ENCODE measurements at regions not wholly inside any gene's neighbourhood (a gene's known extent, or its start where the extent isn't known, plus 50 kb on each side); places are given as distances from the start of the nearest gene placed in this dataset.

DNA sequence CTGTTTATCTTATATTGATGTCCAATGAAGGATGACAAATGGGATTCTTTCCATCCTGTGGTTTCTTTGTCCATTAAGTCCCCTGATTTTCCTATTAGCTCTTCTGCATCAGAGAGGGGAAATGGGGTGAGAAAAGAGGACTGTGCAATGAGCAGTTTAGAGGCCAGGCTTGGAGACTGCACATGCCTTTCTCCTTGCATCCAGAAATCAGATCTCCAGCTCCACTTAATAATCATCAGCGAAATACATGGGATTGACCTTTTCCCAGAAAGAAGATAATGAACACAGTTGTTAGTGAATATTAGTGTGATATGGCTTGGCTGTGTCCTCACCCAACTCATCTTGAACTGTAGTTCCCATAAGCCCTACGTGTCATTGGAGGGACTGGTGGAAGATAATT lies 697.4 kb downstream of the CBLN2 start:
- no peak for DNase-seq (ENCODE audit: low spot score)
- TF ChIP-seq, protein P1, sequence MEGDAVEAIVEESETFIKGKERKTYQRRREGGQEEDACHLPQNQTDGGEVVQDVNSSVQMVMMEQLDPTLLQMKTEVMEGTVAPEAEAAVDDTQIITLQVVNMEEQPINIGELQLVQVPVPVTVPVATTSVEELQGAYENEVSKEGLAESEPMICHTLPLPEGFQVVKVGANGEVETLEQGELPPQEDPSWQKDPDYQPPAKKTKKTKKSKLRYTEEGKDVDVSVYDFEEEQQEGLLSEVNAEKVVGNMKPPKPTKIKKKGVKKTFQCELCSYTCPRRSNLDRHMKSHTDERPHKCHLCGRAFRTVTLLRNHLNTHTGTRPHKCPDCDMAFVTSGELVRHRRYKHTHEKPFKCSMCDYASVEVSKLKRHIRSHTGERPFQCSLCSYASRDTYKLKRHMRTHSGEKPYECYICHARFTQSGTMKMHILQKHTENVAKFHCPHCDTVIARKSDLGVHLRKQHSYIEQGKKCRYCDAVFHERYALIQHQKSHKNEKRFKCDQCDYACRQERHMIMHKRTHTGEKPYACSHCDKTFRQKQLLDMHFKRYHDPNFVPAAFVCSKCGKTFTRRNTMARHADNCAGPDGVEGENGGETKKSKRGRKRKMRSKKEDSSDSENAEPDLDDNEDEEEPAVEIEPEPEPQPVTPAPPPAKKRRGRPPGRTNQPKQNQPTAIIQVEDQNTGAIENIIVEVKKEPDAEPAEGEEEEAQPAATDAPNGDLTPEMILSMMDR (IDR thresholded peaks at IDR 0.05; ENCODE audit: extremely low read depth, insufficient read depth, missing control alignments) = no peak
- in situ Hi-C loops (cut with MboI; ENCODE audit: low pct_unique_long_range_greater_than_20kb, low sequenced_read_pairs, unreplicated experiment) = no loop called here

DNA sequence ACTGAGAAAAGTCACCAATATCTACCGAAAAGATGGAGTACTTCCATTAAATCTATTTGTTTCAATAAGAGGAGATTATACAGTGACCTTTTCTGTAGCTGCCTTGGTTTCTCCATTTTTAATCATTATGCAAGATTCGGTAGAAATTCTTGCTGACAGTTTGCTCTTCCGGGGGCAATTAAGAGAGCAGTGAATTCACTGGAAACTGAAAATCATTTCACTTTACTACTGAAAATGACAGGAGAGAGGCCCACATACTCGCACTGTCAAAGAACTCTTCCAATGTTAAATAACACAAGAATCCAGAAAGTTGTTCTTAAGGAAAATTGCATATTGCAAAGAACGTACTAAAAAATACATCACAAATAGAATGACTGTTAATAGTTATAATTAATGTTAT lies 699.3 kb downstream of the CBLN2 start:
- no peak for DNase-seq (ENCODE audit: low spot score)
- TF ChIP-seq, protein P1 (IDR thresholded peaks at IDR 0.05; ENCODE audit: extremely low read depth, insufficient read depth, missing control alignments) = no peak
- in situ Hi-C loops (cut with MboI; ENCODE audit: low pct_unique_long_range_greater_than_20kb, low sequenced_read_pairs, unreplicated experiment) = no loop called here

DNA sequence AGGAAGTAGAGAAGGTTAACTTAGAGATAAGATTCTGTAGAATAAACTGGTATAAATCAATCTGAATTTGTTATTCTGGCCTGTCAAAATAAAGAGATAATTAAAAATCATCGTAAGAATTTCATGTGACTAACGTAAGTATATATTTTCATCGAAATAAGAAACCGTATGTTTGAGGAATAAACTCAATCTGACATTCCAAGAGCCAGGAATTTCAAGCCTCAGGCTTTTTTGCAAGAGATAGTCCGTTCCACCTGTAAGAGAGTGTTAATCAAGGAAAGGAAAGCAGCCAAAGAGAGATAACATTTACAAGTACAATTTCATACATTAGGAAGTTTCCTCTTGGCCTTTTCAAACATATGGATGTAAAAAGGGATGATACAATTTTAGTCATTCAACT lies 701.5 kb downstream of the CBLN2 start:
- TF ChIP-seq, protein P1 (IDR thresholded peaks at IDR 0.05; ENCODE audit: extremely low read depth, insufficient read depth, missing control alignments) = no peak
- no peak for DNase-seq (ENCODE audit: low spot score)
- in situ Hi-C loops (cut with MboI; ENCODE audit: low pct_unique_long_range_greater_than_20kb, low sequenced_read_pairs, unreplicated experiment) = no loop called here

DNA sequence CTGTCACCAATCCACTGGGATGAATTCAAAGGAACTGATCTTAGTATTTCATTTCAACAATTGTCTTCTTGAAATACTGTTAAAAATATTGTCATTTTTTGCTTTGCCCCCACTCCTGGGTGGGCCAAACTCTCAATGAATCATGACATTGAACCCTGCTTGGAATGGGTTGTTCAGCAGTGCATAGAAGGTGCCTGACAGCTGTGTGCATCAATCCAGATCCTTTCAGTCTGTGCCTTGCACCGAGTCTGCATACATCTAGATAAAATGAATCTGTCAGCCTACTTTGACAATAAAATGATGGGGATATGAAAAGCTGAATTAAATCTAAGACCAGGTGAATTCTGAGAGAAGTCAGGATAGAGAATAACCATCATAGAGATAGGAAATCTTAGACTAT lies 706.6 kb downstream of the CBLN2 start:
- TF ChIP-seq, protein P1 (IDR thresholded peaks at IDR 0.05; ENCODE audit: extremely low read depth, insufficient read depth, missing control alignments) = no peak
- DNase-seq (ENCODE audit: low spot score) = no peak
- in situ Hi-C loops (cut with MboI; ENCODE audit: low pct_unique_long_range_greater_than_20kb, low sequenced_read_pairs, unreplicated experiment) = no loop called here

DNA sequence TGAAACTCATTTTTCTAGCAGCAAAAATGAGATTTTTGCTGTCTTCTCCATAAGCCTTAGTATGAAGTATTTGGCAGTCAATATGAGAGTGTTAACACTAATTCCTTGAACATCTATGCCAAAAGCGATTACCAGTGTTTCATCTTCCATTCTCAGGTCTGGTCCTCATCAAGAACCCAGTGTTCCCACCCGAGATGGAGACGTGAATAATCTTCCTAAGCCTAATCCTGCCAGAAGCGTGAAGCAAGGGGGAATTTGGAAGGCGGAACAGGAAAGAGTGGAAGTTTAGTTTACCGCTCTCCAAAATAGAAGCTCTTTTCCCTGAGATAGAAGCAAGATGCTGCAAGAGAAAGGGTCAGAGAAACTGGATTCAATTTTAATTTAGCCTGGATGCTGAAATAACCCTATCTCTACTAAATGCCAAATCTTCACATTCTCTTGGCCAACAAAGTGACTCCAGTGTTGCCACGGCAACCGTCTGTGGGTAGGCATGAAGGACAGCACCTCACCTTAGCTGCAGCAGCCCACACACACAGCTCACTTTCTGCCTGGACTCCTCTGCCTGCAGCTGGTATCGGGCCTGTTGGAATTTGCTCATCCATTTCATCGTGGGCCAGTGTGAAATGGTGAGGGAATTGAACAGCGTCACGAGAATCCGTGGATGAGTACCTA lies 711.1 kb downstream of the CBLN2 start:
- TF ChIP-seq, protein P1 (IDR thresholded peaks at IDR 0.05; ENCODE audit: extremely low read depth, insufficient read depth, missing control alignments) = no peak
- in situ Hi-C loops (cut with MboI; ENCODE audit: low pct_unique_long_range_greater_than_20kb, low sequenced_read_pairs, unreplicated experiment) = no loop called here
- DNase-seq (ENCODE audit: low spot score) = no peak

DNA sequence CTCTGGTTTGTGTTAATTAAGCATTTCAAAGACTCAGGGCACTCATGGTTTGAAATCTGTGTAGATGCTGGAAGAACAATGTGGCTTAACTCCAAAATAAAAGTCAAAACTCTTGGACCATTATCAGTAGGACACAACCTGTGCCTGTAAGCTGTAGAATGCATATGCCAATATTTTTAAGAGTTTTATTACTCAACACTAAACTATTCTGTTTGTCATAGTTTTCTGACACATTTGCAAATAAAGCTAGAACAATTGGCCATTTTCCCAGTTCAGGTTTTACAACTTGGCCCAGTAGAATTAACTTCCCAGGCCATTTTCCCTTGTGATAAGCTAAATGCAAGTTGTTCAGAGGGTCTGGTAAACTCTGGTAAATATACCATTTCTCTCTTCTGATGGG lies 713.1 kb downstream of the CBLN2 start:
- DNase-seq (ENCODE audit: low spot score) = no peak
- in situ Hi-C loops (cut with MboI; ENCODE audit: low pct_unique_long_range_greater_than_20kb, low sequenced_read_pairs, unreplicated experiment) = no loop called here
- TF ChIP-seq, protein P1 (IDR thresholded peaks at IDR 0.05; ENCODE audit: extremely low read depth, insufficient read depth, missing control alignments) = no peak
